IPS DF 19.7 (cell line): ENCODE measurements at regions not wholly inside any gene's neighbourhood (a gene's known extent, or its start where the extent isn't known, plus 50 kb on each side); places are given as distances from the start of the nearest gene placed in this dataset.

Experiments used
- DNase-seq: peaks from one replicate; pipeline ENCODE4 v3.0.0-alpha.2; 2013; ENCODE audit warnings: low read depth, low spot score

DNA sequence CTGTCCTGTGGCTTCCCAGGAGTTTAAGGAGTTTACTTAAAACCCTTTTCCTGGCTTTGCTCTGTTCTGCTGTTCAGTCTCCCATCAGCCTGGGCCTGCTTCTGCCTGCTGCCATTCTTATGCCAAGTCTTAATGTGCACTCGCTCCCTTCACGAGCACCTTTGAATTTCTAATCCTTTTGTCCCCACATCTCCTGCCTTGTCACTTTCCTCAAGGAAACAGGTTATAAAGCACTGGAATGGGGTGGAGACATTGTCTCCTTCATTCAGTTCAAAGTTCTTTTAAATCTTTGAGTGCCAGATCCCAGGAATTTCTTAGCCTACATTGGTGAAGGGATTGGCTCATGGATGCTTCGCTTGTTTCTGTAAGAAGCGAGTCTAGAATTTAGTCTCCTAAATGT, 87.2 kb upstream of the LIFR start:
- DNase-seq, result no peak

DNA sequence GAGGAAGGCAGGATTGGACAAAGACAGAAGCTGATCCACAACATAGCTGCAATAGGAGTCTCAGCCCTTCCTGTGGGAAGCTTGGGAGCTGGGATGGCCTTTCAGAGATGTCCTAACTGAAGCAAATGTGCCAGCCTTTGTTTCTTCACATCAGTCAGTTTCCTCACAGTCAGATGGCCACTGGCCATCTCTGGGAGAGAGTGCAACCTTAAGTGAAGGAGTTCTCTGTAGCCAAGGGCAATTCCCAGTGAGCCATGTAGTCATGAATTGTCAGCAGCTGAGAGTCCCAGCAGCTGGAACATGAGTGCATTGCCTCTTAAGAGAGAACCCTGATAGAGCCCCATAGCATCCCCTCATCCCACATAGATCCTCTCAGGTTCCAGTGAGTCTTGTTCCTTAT, 89.1 kb upstream of the LIFR start:
- no peak for DNase-seq

DNA sequence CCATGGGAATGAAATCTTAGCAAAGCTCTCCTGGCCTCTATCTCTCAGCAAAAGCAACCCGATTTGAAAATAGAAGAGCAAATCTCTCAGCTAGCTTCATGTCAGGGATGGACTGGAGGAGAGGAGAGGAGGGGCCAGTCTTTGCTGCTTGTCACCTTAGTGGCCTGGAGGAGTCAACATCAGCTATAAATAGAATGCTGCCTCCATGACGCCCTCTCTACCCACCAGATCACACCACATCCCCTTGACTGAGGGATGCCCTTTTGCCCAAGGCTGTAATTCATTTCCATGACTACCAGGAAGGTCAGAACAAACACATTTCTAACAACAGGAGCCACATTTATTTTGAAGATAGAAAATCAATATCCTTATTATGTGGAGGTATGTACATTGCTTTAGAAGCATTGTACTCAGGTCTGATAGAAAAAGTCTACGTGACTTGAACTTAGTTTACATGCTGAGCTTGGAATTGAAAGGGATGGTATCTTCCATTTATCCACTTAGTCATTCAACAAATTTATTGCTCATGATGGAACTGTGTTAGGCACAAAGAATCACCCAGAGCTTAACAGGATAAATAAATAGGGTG, 92.4 kb upstream of the LIFR start:
- DNase-seq, result no peak

GRCh38 chr5:38650540-38650939, 94.1 kb upstream of the LIFR start:
- no peak for DNase-seq

GRCh38 chr5:38650946-38651345, 94.5 kb upstream of the LIFR start:
- DNase-seq, result no peak

DNA sequence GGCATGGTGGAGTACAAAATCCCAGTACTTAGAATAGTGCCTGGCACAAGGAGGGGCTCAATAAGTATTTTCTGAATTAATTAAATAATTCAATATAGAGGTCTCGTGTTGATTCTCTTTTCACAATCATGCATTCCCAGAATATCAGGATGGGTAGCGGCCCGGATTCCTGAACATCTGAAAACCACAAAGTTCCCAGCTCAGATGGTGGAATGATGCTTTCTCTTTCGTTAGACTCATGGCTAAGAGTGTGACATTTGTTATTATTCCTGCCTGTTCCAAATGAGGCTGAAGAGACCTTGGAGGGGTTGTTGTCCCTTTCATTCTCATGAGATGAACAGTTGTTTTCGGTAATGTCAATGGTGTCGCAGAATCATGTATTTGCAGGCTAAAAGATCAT, 95.4 kb upstream of the LIFR start:
- DNase-seq, result no peak

GRCh38 chr5:38653389-38653788, 96.9 kb upstream of the LIFR start:
- DNase-seq, result no peak

DNA sequence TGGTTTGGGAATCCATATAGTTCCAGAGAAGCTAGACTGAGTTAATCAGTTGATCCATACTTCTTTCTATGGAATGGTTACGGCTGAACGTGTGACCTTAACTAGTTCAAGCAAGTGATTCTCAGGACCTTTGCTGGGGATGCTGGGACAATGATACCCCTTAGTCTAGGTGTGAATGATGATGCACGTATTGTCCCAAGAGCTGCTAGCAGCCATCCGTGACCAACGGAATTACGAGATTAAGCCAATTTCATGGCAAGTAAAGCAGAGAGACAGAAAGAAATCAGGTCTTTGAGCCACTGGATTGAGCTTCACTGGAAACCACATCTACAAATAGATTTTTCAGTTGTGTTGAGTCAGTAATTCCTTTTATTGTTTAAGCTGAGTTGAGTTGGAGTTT, 99.2 kb upstream of the LIFR start:
- no peak for DNase-seq

DNA sequence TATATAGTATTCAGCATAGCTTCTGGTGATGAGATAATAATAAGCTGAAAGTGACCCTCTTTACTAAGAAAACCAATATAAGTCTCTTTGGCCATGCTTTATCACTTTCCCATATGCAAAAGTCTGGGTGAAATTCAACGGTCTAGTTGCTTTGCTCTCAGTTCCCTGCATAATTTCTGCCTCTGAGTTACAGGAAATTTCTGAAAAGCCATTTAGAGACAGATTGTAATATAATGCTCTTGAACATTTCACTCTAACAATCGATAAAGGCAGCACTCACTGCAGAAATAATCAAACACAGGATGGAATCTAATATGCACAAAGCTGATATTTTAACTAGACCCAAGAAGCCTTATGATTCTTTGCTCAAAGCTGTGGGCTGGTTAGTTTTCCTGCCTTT, 100.1 kb upstream of the LIFR start:
- DNase-seq, result no peak

DNA sequence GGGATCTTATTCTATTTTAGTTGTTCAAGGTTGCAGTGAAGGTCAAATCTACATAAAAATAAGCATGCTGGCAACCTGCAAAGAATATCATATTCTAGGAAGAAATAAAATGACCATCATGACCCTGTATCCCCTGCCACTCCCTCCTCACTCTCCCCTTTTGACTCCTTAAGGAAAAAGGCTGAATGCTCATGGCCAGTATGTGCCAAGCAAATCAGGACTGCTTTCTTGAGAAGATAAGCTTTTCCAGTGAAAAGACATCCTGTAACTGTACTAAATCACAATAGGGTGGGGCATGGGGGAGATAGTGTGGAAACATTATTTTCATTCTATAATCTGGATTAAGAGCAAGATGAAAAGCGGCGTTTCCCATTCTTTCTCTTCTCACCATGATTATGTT, 100.6 kb upstream of the LIFR start:
- DNase-seq, result no peak

DNA sequence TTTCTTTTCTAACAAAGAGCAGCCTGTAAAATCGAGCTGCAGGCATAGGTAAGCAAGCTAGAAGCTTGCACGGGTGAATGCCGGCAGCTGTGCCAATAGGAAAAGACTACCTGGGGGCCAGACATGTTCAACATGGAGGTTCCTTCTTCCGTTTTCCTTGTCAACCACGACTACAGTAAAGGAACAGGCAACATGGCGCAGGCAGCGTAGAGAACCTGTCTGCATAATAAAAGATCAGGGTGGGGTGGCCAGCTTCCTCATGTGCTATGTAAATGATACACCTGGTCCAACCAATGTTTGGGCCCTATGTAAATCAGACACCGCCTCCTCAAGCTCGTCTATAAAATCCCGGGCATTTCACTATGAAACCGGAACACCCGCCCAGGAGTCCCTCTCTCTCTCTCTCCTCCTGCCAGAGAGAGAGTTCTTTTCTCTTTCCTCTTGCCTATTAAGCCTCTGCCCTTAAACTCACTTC, 103.8 kb upstream of the LIFR start:
- peak; percentile 90 for DNase-seq

DNA sequence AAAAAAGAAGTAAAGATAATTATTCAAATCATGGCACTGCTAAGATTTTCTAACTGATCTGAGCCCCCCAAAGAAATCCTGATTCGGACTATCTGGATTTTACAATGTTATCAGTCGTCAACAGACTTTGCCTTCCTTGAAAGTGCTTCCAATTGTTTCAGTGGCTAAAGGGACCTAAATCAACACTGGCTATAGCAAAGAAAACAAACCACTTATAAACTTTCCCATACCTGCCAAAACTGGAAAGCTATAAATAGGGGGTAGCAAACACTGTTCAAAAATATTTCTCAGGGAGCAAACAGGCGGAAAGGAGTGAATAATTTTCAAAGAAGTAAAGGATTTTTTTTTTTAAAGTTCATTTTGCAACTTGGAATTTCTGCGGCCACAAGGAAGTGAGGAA, 105.6 kb upstream of the LIFR start:
- DNase-seq, result no peak

DNA sequence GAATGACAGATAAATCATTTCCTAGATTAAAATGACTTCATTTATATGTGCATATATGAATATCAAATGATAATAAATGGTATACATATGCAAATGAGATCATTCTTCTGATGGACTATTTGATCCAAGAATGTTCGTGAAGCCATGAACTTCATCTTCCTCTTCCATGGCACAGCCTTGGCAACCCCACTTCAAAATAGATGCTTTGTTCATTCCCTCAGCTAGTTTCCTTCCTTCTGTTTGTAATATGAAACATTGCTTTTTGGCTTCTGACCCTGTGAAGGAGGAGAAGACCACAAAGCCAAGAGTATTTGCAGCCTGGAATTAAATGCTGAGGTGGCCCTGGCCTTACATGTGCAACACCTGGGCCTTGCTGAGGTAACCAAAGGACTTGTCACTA, 106.8 kb upstream of the LIFR start:
- DNase-seq, result no peak

DNA sequence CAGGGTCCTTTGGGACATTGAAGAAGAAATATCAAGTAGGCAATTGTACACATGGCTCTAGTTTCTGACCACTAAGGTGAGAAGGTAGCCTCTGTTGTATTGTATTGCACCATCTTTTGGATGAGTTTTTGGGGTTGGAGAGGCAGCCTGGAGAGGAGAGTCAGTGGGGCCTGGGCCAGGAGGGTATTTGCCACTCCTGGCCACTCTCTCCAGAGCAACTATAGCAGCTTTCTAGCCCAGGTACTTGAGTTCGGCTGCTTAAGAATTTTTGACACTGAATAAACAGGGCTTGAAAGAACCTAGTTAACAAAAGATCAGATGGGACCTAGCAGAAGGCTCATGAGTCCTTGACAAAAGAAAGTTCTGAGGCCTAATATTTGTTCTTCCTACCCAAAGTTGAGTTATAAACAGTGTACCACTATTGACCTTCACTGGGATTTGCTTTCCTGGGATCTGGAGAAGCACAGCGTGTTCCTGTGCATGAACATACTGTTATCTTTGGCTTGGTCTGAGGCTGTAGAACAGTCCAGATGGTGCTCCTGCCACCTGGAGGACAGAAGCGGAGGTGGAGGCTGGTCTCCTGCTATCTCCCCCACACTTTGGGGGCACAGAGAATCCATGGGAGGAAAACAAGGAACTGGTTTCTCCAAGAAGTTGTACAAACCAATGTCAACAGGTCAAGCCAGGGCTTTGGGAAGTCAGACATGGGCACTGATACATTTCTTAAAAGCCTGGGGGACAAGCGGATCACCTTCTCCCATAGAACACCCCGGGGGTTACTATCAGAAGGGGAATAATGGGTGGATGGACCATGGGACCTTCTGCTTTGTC, 110.4 kb upstream of the LIFR start:
- DNase-seq, result no peak

DNA sequence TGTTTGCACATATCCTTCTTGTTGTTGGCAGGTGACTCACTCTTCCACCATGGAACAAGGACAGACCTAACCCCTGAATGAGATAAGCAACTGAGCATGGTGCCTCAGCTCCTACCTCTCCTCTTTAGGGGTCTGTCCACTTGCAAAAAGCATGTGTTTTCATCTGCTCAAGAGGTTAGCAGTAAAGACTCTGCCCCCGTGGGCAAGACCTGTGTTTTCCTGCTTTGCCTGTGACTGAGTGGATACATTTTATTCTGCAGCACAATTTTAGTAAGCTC, 111.0 kb upstream of the LIFR start:
- no peak for DNase-seq

- DNase-seq, result no peak
Measured at GRCh38 chr5:38669361-38669880, 113.0 kb upstream of the LIFR start.

GRCh38 chr5:38670066-38670465, 113.6 kb upstream of the LIFR start:
- DNase-seq, result no peak

DNA sequence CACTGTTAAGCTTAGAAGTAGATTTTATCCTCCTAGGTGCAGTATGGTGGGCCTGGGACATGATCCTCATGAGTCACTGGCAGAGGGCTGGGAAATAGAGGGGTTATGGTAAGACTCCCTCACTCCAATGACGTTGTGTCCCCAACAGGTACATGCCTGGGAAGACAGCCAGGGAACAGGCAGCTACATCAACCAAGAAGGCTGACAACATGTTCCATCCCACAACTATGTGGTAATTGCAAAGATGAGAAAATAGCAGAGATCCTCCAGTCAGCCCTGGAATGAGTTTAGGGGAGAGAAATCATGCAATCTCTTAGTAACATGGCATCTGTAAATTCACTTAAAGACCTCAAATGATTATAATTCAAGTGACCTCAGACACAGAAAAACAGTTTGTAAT, 114.4 kb upstream of the LIFR start:
- DNase-seq, result no peak

DNA sequence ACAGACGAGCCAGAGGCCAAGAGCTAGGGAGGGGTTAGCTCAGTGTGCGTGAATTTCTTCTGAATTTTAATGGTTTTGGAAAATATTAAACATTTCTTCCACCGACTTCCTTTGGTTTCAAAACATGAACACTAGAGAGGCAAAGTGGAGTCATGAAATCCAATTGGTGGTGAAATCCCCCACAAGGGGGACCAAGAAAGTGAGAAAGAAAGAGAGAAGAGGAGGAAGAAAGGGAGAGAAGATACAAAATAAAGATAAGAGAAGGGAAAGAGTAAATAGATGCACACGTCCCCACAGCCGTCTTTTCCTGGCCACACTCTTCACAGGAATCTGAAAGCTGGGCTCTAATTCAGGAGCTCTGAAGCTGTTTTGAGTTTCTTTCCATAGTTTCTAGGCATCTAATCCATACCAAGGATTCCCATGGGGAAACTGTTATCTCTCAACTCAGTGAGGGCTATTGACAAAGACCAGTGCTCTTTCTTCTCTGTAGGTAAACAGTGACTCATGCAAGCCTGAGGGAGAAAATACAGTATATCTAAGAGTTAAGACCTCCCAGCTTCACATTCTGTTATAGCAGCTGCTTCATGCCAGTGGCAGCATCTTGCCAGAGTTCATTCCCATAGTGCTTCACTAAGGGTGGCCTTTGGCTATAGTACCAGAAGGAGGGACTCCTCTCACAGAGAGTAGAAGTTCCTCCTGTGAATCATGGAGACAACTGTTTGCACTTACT, 115.8 kb upstream of the LIFR start:
- no peak for DNase-seq

GRCh38 chr5:38673671-38674071, 117.2 kb upstream of the LIFR start:
- no peak for DNase-seq

GRCh38 chr5:38675443-38675842, 119.0 kb upstream of the LIFR start:
- DNase-seq, result no peak

- DNase-seq, result no peak
Measured at GRCh38 chr5:38677636-38678035, 121.2 kb upstream of the LIFR start.

DNA sequence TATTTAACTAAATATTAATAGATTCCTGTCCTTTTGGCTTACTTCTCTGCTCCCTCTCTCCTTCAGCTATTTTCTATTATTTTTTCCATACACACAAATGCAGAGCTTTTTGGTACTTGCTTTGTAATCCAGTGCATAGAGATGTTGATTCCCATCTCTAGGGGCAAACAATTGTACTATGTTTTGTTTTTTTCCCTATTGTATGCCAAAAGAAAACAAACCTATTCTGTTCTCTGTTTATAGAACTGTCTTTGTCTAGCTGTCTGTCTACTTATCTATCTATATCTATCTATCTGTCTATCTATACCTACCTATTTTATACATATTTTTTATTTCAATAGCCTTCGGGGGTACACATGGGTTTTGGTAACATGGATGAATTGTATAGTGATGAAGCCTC, 121.6 kb upstream of the LIFR start:
- no peak for DNase-seq
